IMR-90 (cell line): ENCODE measurements at regions not wholly inside any gene's neighbourhood (a gene's known extent, or its start where the extent isn't known, plus 50 kb on each side); places are given as distances from the start of the nearest gene placed in this dataset.

Source experiments
- BHLHE40 ChIP-seq: fragments of 150-350 bp; IDR thresholded peaks from 2 replicates; pipeline ENCODE4 v1.6.1; 2016; ENCODE audit warnings: mild to moderate bottlenecking, low read depth, low read length
- CEBPB ChIP-seq: IDR thresholded peaks from 2 replicates; pipeline ENCODE4 v1.6.1; 2012; ENCODE audit warnings: low read depth, low read length, improper control_type of control experiment
- ELK1 ChIP-seq: fragments of 150-350 bp; IDR thresholded peaks from 2 replicates; pipeline ENCODE4 v1.6.1; 2016; ENCODE audit warnings: low read depth, mild to moderate bottlenecking, low read length, moderate library complexity, borderline replicate concordance
- MAFK ChIP-seq: IDR thresholded peaks from 2 replicates; pipeline ENCODE4 v1.6.1; 2012; ENCODE audit warnings: low read depth, low read length, improper control_type of control experiment
- MAZ ChIP-seq: IDR thresholded peaks from 2 replicates; pipeline ENCODE4 v1.6.1; 2012; ENCODE audit warnings: low read depth, mild to moderate bottlenecking, low read length, improper control_type of control experiment, moderate library complexity, borderline replicate concordance
- POLR2A ChIP-seq: IDR thresholded peaks from 2 replicates; pipeline ENCODE4 v1.6.1; 2012; ENCODE audit warnings: mild to moderate bottlenecking, low read depth, low read length
- RAD21 ChIP-seq: IDR thresholded peaks from 2 replicates; pipeline ENCODE4 v1.6.1; 2012; ENCODE audit warnings: low read length, improper control_type of control experiment
- TF ChIP-seq, protein P1 (sequence below): conservative IDR thresholded peaks from 2 replicates; pipeline ENCODE4 v1.5.1; 2012; ENCODE audit warnings: mild to moderate bottlenecking, low read depth, low read length, improper control_type of control experiment

- TF ChIP-seq, protein P1, sequence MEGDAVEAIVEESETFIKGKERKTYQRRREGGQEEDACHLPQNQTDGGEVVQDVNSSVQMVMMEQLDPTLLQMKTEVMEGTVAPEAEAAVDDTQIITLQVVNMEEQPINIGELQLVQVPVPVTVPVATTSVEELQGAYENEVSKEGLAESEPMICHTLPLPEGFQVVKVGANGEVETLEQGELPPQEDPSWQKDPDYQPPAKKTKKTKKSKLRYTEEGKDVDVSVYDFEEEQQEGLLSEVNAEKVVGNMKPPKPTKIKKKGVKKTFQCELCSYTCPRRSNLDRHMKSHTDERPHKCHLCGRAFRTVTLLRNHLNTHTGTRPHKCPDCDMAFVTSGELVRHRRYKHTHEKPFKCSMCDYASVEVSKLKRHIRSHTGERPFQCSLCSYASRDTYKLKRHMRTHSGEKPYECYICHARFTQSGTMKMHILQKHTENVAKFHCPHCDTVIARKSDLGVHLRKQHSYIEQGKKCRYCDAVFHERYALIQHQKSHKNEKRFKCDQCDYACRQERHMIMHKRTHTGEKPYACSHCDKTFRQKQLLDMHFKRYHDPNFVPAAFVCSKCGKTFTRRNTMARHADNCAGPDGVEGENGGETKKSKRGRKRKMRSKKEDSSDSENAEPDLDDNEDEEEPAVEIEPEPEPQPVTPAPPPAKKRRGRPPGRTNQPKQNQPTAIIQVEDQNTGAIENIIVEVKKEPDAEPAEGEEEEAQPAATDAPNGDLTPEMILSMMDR, result no peak
- TF ChIP-seq ELK1 (no peak), POLR2A (no peak), RAD21 (no peak), MAZ (no peak), BHLHE40 (no peak), MAFK (no peak), CEBPB (no peak)
Measured at GRCh38 chr5:153135411-153135810, 355.1 kb upstream of the GRIA1 start.
